ENCODE measurements at regions not wholly inside any gene's neighbourhood (a gene's known extent, or its start where the extent isn't known, plus 50 kb on each side); places are given as distances from the start of the nearest gene placed in this dataset.

DNA sequence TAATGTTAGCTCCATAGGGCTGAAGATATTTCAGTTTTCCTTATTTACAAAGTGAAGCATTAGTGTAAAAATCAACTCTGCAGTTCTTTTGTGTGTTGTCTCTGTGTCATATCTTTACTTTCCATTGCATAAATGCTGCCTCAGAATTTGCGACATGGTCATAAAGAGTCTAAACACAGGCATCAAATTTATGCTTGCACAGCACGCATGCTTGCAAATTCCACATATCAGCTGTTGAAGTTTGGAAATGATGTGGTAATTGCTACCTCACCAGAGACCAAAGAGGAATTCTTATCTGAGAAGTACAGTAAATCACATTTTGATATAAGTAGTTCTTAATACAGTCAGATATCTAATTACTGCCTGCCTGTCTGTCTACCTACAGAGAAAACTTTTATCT lies 348.2 kb upstream of the GRM3 start:
- ChIA-PET CTCF (no interaction called here), POLR2A (no interaction called here)
- no peak for DNase-seq (ENCODE audit: extremely low spot score)
- TF ChIP-seq, protein P1, sequence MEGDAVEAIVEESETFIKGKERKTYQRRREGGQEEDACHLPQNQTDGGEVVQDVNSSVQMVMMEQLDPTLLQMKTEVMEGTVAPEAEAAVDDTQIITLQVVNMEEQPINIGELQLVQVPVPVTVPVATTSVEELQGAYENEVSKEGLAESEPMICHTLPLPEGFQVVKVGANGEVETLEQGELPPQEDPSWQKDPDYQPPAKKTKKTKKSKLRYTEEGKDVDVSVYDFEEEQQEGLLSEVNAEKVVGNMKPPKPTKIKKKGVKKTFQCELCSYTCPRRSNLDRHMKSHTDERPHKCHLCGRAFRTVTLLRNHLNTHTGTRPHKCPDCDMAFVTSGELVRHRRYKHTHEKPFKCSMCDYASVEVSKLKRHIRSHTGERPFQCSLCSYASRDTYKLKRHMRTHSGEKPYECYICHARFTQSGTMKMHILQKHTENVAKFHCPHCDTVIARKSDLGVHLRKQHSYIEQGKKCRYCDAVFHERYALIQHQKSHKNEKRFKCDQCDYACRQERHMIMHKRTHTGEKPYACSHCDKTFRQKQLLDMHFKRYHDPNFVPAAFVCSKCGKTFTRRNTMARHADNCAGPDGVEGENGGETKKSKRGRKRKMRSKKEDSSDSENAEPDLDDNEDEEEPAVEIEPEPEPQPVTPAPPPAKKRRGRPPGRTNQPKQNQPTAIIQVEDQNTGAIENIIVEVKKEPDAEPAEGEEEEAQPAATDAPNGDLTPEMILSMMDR (IDR thresholded peaks at IDR 0.05; ENCODE audit: control extremely low read depth, extremely low read depth, low read depth, missing control alignments): no peak

GRCh38 chr7:86282014-86282682 lies 361.6 kb upstream of the GRM3 start:
- no peak for DNase-seq (ENCODE audit: extremely low spot score)
- TF ChIP-seq, protein P1 (IDR thresholded peaks at IDR 0.05; ENCODE audit: control extremely low read depth, extremely low read depth, low read depth, missing control alignments): no peak
- ChIA-PET CTCF (interaction anchor here (1.3 kb wide), 1 partner anchor 393 kb away, joined by 3 read pairs; no protein-coding TSS in a partner anchor), POLR2A (no interaction called here)

GRCh38 chr7:86280150-86280549 lies 363.6 kb upstream of the GRM3 start:
- CTCF ChIA-PET: no interaction called here
- TF ChIP-seq, protein P1 (IDR thresholded peaks at IDR 0.05; ENCODE audit: control extremely low read depth, extremely low read depth, low read depth, missing control alignments): no peak
- no peak for DNase-seq (ENCODE audit: extremely low spot score)
- POLR2A ChIA-PET: no interaction called here

GRCh38 chr7:86262781-86263180 lies 380.9 kb upstream of the GRM3 start:
- CTCF ChIA-PET: no interaction called here
- DNase-seq (ENCODE audit: extremely low spot score): no peak
- POLR2A ChIA-PET: no interaction called here
- TF ChIP-seq, protein P1 (IDR thresholded peaks at IDR 0.05; ENCODE audit: control extremely low read depth, extremely low read depth, low read depth, missing control alignments): no peak

- TF ChIP-seq, protein P1 (IDR thresholded peaks at IDR 0.05; ENCODE audit: control extremely low read depth, extremely low read depth, low read depth, missing control alignments): no peak
- POLR2A ChIA-PET: no interaction called here
- CTCF ChIA-PET: no interaction called here
- DNase-seq (ENCODE audit: extremely low spot score): no peak
Observed at GRCh38 chr7:86257894-86258293, 385.8 kb upstream of the GRM3 start.

DNA sequence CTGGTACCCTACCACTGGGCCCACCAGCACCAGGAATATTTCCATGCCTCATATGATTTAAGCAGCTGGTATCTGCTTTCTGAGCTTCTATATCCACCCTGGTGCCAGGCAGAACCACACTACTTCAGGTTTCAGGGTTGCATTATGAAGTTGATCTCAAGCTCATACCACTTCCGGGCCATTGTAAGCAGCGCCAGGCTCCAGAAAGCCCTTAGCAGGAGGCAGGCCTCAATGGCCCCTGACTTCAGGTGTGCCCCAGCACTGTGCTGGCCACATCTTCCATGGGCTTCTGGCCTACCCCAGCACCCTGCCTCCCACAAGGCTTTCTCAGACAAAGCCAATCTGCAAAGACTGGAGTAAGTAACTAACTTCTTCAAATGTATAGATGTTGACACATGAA lies 391.3 kb upstream of the GRM3 start:
- DNase-seq (ENCODE audit: extremely low spot score): no peak
- ChIA-PET CTCF (no interaction called here), POLR2A (no interaction called here)
- TF ChIP-seq, protein P1 (IDR thresholded peaks at IDR 0.05; ENCODE audit: control extremely low read depth, extremely low read depth, low read depth, missing control alignments): no peak

Measured in GM10248 (cell line).